ENCODE measurements at regions not wholly inside any gene's neighbourhood (a gene's known extent, or its start where the extent isn't known, plus 50 kb on each side); places are given as distances from the start of the nearest gene placed in this dataset.
A peak's percentile ranks its signal among the peaks of the same experiment; 100 is the strongest.
"Not testable (repeated sequence)": the region's sequence is repeated elsewhere in the genome, so short reads cannot be mapped to it uniquely, and the experiment has no call there.

DNA sequence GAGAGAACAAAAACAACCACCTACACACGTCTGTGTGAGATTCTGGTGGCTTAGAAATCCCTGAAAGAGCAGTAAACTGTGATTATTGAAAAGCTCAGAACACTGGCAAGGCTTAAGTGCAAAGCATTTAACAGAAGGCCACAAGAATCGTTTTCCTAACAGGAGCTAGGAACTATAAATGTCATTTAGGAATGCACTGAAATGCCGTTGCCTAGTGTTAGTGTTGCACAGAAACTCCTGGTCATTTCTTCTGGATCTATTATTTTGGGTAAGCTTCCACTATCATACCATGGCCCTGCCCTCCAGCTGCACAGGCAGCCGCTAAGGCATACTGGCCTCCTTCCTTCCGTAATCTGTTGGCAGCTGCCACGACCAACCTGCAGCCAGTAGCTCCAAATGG, 923.2 kb downstream of the NLGN4X start:
- no peak for DNase-seq (ENCODE audit: low read depth)

DNA sequence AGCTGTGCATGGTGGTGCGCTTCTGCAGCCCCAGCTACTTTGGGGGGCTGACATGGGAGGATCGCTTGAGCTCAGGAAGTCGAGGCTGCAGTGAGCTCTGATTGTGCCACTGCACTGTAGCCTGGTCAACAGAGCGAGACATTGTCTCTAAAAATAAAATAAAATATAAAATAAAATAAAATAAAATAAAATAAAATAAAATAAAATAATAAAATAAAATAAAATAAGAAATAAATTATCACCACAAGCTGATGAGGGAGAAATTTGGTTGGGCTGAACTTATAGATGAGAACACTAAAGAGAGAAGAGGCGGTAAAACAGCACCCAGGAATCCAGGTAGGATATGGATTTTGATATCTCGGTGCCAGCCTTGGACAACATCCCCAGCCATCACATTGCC, 933.7 kb downstream of the NLGN4X start:
- no peak for DNase-seq (ENCODE audit: low read depth)

DNA sequence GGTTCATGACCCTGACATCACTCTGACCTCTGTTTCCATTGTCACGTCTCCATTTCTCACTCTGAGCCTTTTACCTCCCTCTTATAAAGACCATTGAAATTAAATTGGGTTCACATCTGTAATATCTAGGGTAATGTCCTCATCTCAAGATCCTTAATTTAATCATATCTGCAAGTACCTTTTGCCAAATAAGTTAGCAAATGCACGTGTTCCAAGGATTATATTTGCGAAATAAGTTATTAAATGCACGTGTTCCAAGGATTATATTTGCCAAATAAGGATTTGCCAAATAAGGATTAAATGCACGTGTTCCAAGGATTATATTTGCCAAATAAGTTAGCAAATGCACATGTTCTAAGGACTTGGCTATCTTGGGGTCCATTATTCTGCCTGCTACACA, 938.0 kb downstream of the NLGN4X start:
- no peak for DNase-seq (ENCODE audit: low read depth)

DNA sequence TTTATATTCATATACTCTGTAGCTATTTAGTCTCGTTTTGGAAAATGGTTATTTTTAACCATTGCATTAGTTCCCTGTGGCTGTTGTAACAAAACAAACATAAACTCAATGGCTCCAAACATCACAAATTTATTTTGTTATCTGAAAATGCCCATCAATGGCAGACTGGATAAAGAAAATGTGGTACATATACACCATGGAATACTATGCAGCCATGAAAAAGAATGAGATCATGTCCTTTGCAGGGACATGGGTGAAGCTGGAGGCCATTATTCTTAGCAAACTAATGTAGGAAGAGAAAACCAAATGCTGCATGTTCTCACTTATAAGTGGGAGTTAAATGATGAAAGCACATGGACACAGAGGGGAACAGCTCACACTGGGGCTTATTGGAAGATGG, 938.7 kb downstream of the NLGN4X start:
- DNase-seq (ENCODE audit: low read depth) = not testable (repeated sequence)

DNA sequence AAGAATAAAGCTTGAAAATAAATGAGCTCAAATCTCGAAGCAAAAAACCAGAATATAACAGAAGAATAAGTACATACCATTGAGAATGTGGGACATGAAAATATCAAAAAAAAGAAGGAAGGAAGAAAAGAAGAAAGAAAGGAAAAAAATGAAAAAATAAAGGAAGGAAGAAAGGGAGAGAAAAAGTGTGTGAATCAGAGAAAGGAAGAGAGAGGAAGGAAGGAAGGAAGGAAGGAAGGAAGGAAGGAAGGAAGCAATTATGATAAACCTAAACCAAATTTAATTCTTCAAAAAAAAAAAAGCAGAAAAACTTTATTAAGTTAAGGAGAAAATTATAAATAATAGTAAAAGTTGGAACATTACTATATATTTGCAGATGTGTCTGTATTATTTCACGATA, 949.8 kb downstream of the NLGN4X start:
- no peak for DNase-seq (ENCODE audit: low read depth)

DNA sequence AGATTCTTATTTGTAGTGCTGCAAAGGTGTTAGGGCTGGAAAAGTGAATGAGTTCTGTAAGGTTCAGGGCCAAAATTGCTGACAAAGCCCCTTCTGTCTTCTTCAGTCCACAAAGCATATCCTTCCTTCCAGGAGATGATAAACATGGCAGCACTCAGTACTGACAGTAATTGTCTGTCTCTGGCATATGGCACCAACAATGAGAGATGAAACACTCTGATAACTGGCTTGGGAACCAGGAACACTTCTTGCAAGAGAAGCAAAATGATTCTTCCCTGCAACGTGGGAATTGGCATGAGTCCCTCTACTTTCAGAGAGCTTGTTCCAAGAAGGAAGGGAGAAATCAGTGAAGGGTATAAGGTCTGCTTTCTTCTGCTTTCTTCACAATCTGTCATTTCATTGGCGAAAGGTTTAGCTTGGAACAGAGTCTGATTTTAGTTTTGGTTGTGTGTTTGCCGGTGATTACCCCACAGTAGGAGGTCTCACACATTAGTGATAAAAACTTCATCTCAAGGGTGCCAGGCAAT, 963.3 kb downstream of the NLGN4X start:
- no peak for DNase-seq (ENCODE audit: low read depth)

DNA sequence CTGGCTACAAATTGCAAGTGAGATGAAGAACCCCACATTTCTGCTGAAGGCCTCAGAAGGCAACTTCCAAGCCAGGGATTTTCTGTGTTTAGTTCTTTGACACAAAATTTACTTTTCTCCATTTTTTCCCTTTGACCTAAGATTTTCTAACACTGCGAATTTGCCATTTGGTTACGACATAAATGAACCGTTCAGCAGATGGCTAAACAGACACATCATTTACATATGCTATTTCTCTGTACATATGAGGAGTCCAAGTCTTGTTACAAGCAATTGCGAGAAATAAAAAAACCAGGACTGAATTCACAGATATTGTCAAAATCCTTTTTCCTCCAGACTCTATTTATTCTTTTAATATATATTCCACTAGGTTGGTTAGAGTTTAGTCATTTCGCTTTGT, 978.6 kb downstream of the NLGN4X start:
- DNase-seq (ENCODE audit: low read depth) = no peak

DNA sequence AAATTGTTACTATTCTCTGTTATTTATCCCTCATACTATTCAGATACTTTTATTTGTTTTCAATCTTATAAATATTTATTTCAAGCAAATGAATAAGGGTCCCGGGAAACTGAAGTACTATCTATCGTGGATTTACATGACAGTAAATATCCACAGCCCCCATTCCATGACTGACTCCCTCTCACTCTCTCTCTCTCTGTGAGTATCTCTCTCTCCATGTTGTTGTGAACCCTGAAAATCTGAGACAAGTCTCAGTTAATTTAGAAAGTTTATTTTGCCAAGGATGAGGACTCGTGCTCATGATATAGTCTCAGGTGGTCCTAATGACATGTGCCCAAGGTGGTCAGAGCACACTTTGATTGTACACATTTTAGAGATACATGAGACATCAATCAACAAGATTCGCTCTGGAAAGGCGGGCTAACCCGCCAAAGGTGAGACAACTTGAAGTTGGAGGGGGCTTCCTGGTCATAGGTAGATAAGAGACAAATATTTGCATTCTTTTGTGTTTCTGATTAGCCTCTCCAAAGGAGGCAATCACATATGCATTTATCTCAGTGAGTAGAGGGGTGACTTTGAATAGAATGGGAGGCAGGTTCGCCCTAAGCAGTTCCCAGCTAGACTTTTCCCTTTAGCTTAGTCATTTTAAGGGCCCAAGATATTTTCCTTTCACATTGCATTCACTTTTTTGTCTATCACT, 986.4 kb downstream of the NLGN4X start:
- no peak for DNase-seq (ENCODE audit: low read depth)

DNA sequence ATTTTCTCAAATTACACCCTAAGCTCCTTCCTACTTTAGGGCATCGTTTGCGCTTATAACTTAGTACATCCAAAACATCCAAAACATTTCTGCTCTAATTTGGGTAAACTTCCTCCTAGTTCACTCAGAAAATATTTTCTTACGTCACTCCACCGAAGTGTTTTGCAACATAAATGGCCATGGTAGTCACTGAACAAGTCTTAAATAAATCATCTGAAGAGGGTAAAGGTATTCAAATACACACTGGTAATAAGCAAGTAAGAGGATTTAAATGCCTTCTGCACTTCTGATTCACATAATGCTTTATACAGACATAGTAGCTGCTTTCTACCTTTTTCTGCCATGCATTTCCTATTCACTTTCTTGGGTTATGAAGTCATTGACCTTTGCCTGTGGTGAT, 991.9 kb downstream of the NLGN4X start:
- no peak for DNase-seq (ENCODE audit: low read depth)

DNA sequence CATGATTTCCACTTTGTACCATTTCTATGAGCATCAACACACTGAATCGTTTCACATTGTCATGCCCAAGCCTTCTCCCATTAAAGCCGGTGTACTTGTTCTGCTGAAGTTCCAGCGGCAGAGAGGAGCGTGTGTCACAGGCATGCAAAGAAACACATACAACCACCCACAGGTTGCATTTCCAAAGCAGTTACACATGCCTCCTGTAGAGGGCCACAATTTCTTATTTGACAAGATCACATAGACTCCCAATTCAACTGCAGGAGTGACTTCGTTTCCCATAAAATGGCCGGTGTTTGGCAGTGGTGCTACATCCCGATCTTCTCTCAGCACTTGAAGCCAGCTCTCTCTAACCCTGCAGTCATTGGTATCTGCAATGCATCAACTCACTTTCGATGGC, 992.6 kb downstream of the NLGN4X start:
- DNase-seq (ENCODE audit: low read depth) = peak; percentile 9

DNA sequence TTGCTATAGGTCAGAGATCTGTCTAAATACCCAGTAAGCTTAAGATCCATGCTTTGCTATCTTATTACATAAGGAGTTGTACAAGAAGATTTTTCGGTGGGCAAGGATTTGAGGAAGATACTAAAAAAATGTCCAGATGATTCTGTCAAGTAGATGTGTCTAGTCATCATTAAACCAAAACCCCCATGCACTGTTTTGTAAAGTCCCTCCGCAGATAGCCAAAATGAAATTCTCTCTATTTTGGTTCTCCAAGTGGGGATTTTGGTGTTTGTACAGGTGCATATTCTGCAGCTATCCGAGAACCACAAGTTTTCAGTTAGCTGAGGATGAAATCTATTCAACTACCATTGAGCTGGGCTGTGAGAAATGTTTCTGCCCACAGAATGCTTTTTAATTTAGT, 994.8 kb downstream of the NLGN4X start:
- DNase-seq (ENCODE audit: low read depth) = no peak

DNA sequence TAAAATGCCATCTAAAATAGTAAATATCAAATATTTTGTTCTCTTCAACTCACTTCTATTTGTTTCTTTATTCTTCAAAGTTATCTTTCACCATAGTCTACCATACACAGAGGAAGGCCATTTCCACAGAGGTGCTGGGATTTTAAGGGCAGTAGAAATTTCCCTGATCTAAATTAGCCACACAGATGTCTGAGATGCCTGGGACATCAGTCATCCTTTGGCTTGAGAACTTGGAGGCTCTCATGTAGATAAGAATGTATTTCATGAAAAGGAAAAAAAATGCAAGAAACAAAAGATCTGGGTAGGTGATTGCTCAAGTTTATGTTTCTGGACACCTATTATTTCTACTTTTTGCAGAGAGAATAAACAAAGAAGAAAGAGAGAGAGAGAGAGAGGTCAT, 1008.2 kb downstream of the NLGN4X start:
- DNase-seq (ENCODE audit: low read depth) = no peak

DNA sequence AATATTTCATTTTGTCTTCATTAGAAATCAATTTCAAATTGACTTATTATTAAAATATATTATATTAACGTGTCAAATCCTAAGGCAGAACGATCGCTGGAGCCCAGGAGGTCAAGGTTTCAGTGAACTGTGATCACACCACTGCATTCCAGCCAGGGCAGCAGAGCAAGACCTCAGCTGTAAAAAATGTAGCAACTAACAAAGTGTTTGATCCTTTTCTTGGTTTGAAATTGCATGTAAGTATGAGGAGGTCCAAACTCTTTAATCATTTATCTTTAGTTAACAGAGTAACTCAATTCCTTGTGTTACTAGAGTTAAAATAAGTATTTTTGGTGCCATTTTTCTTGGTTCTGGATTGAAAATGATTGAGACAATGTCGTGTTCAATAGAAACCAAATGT, 1033.9 kb downstream of the NLGN4X start:
- no peak for DNase-seq (ENCODE audit: low read depth)

DNA sequence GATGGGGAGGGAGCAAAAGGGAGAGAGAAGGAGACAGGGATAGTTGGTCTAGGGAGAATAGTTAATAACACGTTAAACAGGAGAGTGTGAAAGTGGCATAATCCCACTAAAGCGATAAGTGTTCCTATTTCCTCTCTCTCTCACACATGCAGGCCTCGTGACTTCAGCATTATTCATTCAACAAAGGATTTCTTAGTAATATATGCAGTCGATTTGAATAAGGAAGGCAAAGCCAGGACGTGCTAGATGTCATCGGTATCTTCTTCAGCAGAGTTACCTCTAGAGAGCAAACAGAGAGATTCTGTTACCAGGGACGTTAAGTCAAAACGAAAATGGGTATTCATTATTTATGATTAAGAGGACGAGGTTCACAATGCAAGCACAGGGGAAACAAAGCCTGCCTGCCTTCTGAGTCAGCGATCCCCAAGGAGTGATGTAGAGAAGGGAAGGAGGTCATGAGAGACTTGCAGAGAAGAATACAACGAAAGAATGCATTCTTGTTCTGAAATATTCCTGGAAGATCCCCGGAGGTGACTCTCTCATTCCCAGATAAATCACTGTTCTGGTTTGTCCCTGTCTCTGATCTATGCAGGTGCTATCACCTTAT, 1048.4 kb downstream of the NLGN4X start:
- no peak for DNase-seq (ENCODE audit: low read depth)

DNA sequence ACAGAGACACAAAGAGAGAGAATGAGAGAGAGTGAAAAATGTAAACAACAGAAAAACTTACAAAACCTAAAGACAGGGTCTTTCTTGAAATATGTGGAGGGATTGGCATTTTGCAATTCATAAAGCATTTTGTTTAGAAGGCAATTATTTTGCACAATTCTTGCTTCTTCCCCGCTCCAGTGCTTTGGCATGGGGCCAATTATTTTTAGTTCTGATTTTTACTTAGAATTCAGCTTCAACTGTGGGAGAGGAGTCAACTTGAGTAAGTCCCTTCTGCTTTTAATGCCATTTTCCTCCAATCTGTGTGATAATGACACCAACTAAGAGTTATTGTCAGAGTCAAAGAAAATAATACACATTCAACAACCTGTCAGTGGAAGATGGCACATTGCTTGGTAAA, 1051.9 kb downstream of the NLGN4X start:
- no peak for DNase-seq (ENCODE audit: low read depth)

DNA sequence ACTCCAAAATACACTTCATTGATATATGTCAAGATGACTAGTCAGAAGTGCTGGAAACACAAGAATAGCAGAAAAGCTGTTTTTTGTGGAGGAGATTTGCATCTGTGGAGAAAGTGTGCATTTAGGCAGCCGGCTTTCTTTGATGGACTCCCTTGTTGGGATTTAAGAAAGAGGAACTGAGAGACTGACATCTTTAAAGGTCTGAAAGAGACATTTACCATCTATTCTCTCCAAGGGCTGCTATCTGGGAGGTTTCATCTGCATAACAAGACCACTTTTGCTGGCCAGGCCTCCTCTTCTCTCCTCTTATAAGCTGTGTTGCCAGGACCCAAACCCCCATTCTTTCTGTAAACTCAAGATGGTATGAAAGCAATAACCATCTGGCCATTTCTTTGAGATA, 1065.0 kb downstream of the NLGN4X start:
- no peak for DNase-seq (ENCODE audit: low read depth)

DNA sequence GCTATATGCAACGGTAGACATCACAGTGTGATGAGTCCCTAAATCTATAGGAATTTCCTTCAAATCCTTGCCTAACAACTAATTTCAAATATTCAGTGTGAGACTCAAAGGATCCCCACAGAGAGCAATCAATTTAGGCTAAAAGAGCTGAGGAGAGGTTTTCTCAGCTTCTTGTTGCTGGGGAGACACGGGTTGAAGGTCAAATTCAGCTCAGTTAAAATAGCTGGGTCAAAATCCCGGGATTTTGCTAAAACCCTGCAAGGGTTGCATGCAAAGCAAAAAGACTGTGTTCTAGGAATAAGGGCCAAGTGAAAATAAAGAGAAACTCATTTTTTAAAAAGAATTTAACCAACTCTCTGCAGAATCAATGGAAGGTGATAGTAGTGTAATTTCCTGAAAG, 1073.4 kb downstream of the NLGN4X start:
- DNase-seq (ENCODE audit: low read depth) = no peak

DNA sequence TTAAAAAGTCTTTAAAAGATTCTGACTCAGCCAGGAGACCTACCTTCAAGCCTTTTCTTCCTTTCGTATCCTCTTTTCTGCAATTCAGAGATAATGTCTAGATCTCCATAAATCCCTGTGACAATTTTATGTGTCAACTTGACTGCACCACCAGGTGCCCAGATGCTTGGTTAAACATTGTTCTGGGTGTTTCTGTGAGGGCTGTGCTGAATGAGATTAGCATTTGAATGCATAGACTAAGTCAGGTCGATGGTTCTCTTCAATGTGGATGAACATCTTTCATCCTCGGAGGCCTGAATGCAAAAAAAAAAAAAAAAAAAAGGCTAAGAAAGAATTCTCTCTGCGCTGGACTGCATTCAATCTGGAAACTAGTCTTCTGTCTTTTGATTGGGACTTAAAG, 1082.7 kb downstream of the NLGN4X start:
- no peak for DNase-seq (ENCODE audit: low read depth)

DNA sequence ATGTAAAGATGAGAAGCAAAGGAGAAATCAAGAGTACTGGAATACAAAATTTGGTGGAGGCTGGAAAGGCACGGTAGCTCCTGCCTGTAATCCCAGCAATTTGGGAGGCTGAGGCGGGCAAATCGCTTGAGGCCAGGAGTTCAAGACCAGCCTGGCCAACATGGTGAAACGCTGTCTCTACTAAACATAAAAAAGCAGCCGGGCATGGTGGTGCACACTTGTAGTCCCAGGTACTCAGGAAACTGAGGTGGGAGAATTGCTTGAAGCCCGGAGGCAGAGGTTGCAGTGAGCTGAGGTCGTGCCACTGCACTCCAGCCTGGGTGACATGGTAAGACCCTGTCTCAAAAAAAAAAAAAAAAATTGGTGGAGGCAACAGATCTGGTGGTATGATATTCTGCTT, 1086.0 kb downstream of the NLGN4X start:
- DNase-seq (ENCODE audit: low read depth) = no peak

DNA sequence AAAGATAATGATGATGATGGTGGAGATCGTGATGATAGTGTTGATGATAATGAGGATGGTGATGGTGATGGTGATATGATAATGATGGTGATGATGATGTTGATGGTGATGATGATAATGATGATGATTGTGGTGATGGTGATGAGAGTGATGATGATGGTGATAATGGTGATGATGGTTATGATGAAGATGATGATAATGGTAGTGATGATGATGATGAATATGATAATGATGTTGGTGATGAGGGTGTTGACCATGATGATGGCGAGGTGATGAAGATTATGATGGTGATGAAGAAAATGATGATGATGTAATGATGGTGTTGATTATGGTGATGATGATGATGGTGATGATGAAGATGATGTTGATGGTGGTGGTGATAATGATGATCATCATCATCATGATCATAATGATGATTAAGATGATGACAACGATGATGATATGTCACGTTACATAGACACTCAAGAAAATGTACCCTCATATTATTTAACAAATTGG, 1106.4 kb downstream of the NLGN4X start:
- DNase-seq (ENCODE audit: low read depth) = no peak

DNA sequence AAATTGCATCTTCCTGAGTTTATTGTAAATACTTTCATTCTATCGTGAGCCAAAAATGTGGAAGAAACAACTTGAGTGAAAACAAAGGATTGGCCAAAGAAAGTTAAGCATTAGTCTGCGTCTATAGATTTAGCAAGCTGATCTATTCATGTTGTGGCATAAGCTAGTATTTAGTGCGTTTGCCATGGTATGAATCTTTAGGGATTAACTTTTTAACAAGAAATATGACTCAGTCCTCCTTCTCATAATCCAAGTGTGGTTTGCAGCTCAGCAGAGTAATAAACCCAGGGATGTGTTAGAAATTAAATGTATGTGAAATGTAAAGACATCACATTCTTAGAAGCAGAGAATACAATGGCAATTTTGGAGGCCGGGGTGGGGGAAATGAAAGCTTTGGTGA, 1110.9 kb downstream of the NLGN4X start:
- DNase-seq (ENCODE audit: low read depth) = no peak

DNA sequence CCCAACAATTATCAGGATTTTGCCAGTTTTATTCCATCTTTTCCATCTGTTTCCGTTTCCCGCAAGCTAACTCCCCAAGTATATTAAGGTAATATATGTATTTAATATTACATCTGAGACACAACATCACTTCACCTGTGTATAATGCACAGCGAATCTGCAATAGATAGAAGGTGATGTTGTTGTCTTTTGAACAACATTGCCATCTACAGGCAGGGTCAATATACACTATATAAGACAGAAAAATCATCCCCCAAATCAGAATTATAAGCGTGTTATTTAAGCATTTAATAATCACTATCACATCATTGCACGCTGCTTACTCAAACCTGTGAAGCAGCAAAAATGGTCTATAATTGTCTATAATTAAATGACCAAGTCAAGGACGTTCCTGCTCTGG, 1115.5 kb downstream of the NLGN4X start:
- peak; percentile 25 for DNase-seq (ENCODE audit: low read depth)

DNA sequence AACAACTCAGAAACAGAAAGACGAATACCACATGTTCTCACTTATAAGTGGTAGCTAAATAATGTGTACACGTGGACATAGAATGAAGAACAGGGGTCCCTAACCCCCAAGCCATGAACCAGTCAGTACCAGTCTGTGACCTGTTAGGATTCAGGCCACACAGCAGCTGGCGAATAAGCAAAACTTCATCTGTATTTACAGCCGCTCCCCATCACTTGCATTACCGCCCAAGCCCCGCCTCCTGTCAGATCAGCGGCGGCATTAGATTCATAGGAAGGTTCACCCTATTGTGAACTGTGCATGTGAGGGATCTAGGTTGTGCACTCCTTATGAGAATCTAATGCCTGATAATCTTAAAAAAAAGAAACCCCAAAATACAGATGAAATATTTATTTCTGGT, 1128.7 kb downstream of the NLGN4X start:
- peak; percentile 7 for DNase-seq (ENCODE audit: low read depth)

DNA sequence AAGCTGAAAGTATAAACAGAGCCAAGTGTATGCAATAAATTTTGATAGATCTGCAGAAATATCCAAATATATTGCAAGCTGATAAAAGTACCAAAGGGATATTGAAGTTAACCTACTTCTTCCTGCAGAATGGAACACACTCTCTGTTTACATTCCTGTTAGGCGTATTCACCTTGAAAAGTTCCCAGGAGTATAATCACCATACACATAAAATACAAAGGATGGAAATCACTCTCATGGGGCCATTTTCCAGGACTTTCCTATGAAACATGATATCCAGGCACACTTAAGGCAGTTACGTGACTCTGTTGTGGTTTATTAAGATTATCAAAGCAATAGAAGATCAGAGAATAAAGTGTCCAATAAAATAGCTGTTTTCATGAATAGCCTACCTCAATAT, 1142.3 kb downstream of the NLGN4X start:
- no peak for DNase-seq (ENCODE audit: low read depth)

All from RPMI7951 (cell line).